ENCODE measurements at regions not wholly inside any gene's neighbourhood (a gene's known extent, or its start where the extent isn't known, plus 50 kb on each side); places are given as distances from the start of the nearest gene placed in this dataset.
"Not testable (repeated sequence)": the region's sequence is repeated elsewhere in the genome, so short reads cannot be mapped to it uniquely, and the experiment has no call there.

DNA sequence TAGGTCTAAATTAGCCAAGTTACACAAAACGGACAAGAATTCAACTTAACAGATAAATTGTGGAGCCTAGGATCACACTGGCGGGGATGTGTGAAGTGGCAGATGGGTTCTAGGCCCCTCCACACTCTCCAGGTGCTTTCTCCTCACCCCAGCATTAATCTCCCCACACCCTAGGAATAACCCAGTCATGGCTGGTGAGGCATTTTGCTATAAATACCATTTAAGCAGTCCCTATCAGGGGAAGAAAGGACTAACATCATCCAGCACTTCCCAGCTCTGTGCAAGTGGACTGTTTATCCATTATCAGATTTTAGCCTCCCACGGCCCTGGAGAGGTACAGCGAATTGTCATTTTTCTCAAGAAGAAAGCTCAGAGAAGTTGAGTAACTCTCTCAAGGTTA lies 154.9 kb downstream of the NUFIP1 start:
- no peak overlapping the region for H3K4me3 Mint-ChIP-seq

DNA sequence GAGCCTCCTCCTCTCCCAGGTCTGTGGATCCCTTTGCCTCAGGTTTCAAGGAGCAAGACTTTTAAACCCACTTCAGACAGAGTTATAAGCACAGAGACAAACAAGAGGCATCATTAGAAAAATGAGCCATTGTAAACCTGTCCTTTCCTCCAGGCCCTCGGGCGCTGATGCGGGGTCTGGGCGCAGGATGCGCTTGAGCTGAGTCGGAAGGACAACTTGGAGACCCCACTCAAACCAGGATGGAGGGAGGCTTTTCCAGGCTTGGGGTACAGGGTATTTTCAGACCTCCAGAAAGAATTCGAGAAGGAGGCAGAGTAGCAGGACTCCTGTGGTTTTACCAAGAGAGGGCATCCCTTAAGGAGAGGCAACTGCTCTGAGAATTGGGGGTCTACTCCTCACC lies 155.6 kb downstream of the NUFIP1 start:
- H3K36me3 Mint-ChIP-seq = no peaks in the 10 kb centered on the region
- H3K27ac Mint-ChIP-seq = no peak overlapping the region

More for the DNA sequence above, 154.9 kb downstream of the NUFIP1 start:
- Mint-ChIP-seq H3K4me1 (no peaks in the 10 kb centered on the region), H3K27me3 (peaks cover 8% of the 10 kb centered on the region), H3K36me3 (no peaks in the 10 kb centered on the region), H3K9me3 (peaks cover 1% of the 10 kb centered on the region), H3K27ac (no peak overlapping the region)
- ATAC-seq (ENCODE audit: low read depth) (no peak), DNase-seq (ENCODE audit: low spot score in 2 of 2) (no peak)

DNA sequence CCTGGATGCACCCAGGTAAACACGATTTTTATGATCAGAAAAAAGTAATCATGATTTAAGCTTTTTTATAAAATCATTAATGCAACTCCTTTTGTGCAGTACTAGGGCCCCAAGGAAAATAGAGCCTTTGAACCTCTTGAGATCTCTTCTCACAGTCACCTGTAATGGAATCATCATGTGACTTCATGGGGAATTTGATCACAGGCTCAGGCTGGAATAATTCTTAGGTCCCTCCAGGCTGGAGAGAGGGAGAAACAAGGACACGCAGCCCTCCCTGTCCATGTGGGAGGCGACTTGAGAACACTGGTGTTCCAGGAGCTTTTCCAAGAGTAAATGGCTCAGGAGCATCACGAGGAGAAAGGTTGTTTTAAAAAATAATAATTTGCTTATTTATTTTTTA lies 156.1 kb downstream of the NUFIP1 start:
- H3K4me3 Mint-ChIP-seq = no peak overlapping the region
- no peak for DNase-seq (ENCODE audit: low spot score in 2 of 2)

More for the DNA sequence above, 155.6 kb downstream of the NUFIP1 start:
- Mint-ChIP-seq H3K4me3 (no peak overlapping the region), H3K27me3 (peaks cover 8% of the 10 kb centered on the region), H3K4me1 (no peaks in the 10 kb centered on the region), H3K9me3 (peaks cover 1% of the 10 kb centered on the region)
- no peak for DNase-seq (ENCODE audit: low spot score in 2 of 2)
- no peak for ATAC-seq (ENCODE audit: low read depth)

DNA sequence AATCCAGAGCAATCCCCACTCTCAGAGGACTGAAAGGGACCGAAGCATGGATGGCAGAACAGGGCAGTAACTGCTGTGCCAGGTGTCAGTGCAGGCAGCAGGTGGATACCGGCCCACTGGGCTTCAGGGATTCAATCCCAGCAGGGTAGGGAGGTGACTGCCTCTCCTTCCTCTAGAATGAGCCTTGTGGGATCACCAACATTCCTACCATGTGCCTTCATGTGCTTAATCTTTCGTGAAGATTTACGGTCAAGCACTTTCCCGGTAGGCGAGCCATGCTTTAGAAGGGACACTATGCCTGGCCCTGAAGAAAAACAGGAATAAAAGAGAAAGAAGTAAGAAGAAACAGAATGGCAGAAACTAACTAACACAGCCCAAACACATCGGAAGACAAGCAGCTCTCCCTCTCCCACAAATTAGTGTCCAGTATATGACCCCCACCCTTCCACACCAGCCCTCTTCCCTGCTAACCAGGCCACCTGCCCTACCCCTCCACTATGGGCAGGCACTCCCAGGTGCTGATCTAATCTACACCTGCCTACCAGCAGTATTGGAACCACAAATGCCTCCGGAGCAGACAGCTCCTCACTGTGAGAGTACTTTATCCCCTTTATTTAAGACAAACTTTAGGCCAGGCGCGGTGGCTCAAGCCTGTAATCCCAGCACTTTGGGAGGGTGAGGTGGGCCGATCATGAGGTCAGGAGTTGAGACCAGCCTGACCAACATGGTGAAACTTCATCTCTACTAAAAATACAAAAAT lies 162.5 kb downstream of the NUFIP1 start:
- Mint-ChIP-seq H3K36me3 (no peaks in the 10 kb centered on the region), H3K27ac (no peak overlapping the region), H3K9me3 (peaks cover 1% of the 10 kb centered on the region), H3K4me1 (no peaks in the 10 kb centered on the region), H3K27me3 (peaks cover 4% of the 10 kb centered on the region), H3K4me3 (no peak overlapping the region)
- DNase-seq (ENCODE audit: low spot score in 2 of 2) (no peak), ATAC-seq (ENCODE audit: low read depth) (no peak)

More for the DNA sequence above, 156.1 kb downstream of the NUFIP1 start:
- no peaks in the 10 kb centered on the region for H3K4me1 Mint-ChIP-seq
- no peak for ATAC-seq (ENCODE audit: low read depth)
- peaks cover 8% of the 10 kb centered on the region for H3K27me3 Mint-ChIP-seq
- peaks cover 1% of the 10 kb centered on the region for H3K9me3 Mint-ChIP-seq
- no peak overlapping the region for H3K27ac Mint-ChIP-seq
- no peaks in the 10 kb centered on the region for H3K36me3 Mint-ChIP-seq

DNA sequence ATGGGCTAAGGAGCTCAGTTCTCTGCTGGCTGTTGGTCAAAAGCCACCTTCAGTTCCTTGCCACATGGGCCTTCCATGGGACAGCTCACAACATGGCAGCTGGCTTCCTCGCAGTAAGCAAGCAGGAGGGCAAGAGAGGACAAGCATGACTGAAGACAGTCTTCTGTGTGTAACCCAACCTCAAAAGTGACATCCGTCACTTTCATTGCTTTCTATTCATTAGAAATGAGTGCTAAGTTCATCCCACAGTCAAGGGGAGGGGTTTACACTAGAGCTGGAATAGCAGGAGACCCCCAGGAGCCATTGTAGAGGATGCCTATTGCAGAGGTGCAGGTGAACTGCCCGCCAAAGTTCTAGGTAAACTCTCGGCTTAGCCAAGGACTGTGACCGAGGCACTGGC lies 163.3 kb downstream of the NUFIP1 start:
- ATAC-seq (ENCODE audit: low read depth) (no peak), DNase-seq (ENCODE audit: low spot score in 2 of 2) (no peak)
- H3K4me3 Mint-ChIP-seq = no peak overlapping the region
- H3K27ac Mint-ChIP-seq = no peak overlapping the region
- no peaks in the 10 kb centered on the region for H3K36me3 Mint-ChIP-seq
- no peaks in the 10 kb centered on the region for H3K9me3 Mint-ChIP-seq
- no peaks in the 10 kb centered on the region for H3K4me1 Mint-ChIP-seq
- no peaks in the 10 kb centered on the region for H3K27me3 Mint-ChIP-seq

DNA sequence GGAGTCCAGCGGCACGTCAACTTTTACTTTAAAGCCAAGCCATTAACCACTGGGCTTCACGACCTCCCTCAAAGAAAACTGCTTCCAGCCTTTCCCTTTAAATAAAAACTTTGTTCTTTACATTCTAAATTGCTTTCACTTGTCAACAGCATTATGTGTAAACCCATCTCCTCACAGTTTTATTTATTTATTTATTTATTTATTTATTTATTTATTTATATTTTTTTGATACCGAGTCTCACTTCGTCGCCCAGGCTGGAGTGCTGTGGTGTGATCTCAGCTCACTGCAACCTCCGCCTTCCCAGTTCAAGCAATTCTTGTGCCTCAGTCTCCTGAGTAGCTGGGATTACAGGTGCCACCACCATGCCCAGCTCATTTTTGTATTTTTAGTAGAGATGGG lies 165.7 kb downstream of the NUFIP1 start:
- not testable (repeated sequence) for ATAC-seq (ENCODE audit: low read depth); H3K4me1 Mint-ChIP-seq; H3K27me3 Mint-ChIP-seq; H3K27ac Mint-ChIP-seq; H3K4me3 Mint-ChIP-seq; DNase-seq (ENCODE audit: low spot score in 2 of 2); H3K9me3 Mint-ChIP-seq; H3K36me3 Mint-ChIP-seq

DNA sequence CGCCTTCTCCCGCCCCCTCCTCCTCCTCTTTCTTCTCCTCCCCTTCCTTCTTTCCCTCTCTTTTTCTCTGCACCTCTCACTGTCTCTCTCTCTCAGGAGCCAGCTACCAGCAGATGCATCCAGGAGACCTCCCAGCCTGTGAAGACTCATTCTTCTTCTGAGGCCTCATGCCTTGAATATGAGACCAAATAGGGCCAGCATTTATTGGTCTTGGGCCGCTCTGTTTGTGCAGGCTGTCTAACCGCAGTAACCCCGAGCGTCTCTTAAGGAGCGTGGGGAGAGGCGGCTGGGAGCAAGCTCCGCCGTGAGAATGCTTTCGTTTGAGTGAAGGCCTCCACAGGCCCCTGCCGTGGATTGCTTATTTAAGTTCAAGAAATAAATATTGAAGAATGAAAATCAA lies 167.0 kb downstream of the NUFIP1 start:
- no peak overlapping the region for H3K27ac Mint-ChIP-seq
- H3K4me1 Mint-ChIP-seq = no peaks in the 10 kb centered on the region
- H3K36me3 Mint-ChIP-seq = no peaks in the 10 kb centered on the region
- no peaks in the 10 kb centered on the region for H3K9me3 Mint-ChIP-seq
- peaks cover 5% of the 10 kb centered on the region for H3K27me3 Mint-ChIP-seq
- H3K4me3 Mint-ChIP-seq = no peak overlapping the region
- DNase-seq (ENCODE audit: low spot score in 2 of 2) = no peak
- no peak for ATAC-seq (ENCODE audit: low read depth)

DNA sequence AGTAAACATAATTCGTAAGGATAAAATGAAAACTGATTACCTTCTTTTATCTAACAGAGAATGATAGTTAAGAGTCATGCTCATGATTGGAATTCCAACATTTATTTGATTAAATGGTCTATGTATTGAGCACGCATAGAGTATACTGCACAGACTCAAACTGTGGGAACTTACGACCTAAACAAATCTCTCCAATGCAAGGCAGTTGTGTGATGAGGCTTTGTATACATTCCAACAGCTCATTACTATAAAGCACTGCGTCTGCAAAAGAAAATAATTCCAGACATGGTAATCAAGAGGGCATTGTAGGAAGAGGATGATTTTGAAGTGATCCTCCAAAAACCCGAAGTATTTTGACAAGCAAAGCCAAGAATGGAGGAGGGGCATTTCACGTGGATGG lies 169.5 kb downstream of the NUFIP1 start:
- Mint-ChIP-seq H3K4me3 (no peak overlapping the region), H3K36me3 (no peaks in the 10 kb centered on the region), H3K27me3 (peaks cover 10% of the 10 kb centered on the region), H3K9me3 (no peaks in the 10 kb centered on the region), H3K27ac (no peak overlapping the region), H3K4me1 (no peaks in the 10 kb centered on the region)
- ATAC-seq (ENCODE audit: low read depth) (no peak), DNase-seq (ENCODE audit: low spot score in 2 of 2) (no peak)

DNA sequence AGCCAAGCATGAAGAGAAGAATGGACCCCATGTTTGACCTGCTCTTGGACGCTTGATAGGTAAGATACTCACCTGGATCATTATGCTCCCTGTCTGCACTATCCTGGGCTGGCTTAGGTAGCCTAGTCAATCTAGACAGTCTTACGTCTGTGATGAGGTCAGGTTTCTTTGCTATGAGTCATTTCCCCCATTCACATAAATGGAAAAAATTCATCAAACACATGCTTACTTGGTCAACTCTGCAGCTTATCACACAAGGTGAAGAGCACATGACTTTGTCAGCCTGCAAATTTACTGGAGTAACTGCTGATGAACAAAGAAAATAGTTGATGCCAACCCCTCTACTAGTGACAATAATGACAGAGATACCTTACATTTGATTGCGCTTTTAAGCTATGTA lies 170.0 kb downstream of the NUFIP1 start:
- ATAC-seq (ENCODE audit: low read depth) (no peak), DNase-seq (ENCODE audit: low spot score in 2 of 2) (no peak)

DNA sequence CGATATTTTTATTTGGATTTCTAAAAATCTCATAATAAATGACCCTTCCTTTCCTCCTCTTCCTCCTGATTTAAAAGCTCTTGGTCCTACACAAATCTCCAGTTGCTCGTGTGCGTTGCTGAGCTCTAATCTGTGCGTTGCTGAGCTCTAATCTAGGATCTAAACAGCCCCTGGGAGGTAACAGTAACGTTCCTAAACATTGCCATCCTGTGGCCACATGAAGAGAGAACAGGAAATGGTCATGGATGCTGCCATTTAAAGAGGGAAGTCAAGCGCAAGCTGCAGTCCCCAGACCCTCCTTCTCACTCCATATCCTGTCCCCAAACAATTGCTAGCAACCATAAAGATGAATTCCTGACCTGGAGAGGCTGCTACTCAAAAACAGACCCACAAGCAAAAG lies 170.8 kb downstream of the NUFIP1 start:
- H3K27ac Mint-ChIP-seq = no peak overlapping the region
- DNase-seq (ENCODE audit: low spot score in 2 of 2) (no peak), ATAC-seq (ENCODE audit: low read depth) (no peak)
- no peaks in the 10 kb centered on the region for H3K36me3 Mint-ChIP-seq
- peaks cover 11% of the 10 kb centered on the region for H3K27me3 Mint-ChIP-seq
- H3K4me3 Mint-ChIP-seq = no peak overlapping the region
- H3K9me3 Mint-ChIP-seq = no peaks in the 10 kb centered on the region
- H3K4me1 Mint-ChIP-seq = no peaks in the 10 kb centered on the region

More for the DNA sequence above, 170.0 kb downstream of the NUFIP1 start:
- no peak overlapping the region for H3K27ac Mint-ChIP-seq
- no peaks in the 10 kb centered on the region for H3K36me3 Mint-ChIP-seq
- H3K4me3 Mint-ChIP-seq = no peak overlapping the region
- H3K9me3 Mint-ChIP-seq = no peaks in the 10 kb centered on the region
- H3K4me1 Mint-ChIP-seq = no peaks in the 10 kb centered on the region
- H3K27me3 Mint-ChIP-seq = peaks cover 11% of the 10 kb centered on the region

DNA sequence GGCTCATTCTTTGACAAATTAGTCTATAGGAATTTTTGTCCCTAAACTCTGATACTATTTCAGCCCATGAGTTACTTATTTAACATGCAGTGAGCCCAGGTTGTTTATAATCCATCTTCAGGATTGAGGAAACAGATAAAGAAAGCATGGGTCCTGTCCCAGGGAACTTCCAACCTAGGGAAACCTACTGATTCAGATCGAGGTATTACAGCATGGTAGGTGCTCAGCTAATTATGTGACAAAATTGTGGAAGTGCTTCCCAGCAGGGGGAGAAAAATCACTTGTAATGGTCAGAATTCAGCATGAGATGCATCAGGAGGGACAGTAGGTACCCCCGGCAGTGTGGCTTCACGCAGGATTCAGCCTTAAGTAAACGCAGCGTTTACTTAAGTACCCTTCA lies 171.3 kb downstream of the NUFIP1 start:
- Mint-ChIP-seq H3K27me3 (peaks cover 11% of the 10 kb centered on the region), H3K9me3 (no peaks in the 10 kb centered on the region), H3K36me3 (no peaks in the 10 kb centered on the region), H3K27ac (no peak overlapping the region), H3K4me3 (no peak overlapping the region), H3K4me1 (no peaks in the 10 kb centered on the region)
- no peak for DNase-seq (ENCODE audit: low spot score in 2 of 2)
- ATAC-seq (ENCODE audit: low read depth) = no peak

DNA sequence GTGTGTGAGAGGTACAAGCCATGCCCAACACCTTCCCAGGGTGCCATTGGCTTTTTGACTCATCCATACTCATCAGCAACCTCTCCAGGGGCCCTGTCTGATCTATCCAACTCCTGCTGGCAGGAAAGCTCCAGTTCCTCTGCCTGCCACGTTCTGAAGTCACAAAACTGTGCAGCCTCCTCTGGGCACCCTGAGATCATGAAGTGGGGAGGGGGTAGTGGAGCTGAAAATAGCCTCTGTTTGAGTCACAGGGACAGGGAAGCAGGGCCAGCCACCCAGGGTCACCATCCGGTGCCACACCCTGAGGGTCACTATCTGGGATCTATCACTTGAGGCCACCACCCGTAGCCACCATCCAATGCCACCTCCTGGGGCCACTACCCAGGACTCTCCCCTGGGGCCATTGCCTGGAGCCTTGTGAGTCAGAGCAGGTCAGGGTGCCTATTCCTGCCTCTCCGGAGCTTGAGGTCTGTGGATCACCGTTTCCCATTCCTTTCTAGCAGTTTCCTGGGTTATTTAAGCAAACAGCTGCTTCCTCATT lies 172.1 kb downstream of the NUFIP1 start:
- no peak for DNase-seq (ENCODE audit: low spot score in 2 of 2)

DNA sequence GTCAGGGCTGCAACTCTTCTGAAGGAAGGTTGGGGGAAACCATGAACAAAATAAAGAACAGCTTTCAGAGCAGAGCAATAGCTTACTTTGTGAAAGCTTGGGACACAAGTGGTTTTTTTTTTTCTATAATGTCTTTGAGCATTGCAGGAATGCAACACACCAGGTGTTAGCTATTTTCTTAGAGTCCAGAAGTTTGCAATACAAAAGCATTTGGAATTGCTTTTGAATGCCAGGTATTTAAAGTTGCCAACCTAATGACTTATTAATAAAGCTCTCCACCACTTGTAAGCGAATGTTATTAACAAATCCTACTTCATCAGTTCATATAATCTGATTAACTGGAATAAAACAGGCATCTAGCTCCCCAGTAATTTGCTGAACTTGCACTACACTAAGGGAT lies 172.6 kb downstream of the NUFIP1 start:
- Mint-ChIP-seq H3K9me3 (no peaks in the 10 kb centered on the region), H3K27me3 (peaks cover 11% of the 10 kb centered on the region), H3K27ac (no peak overlapping the region), H3K4me3 (no peak overlapping the region), H3K4me1 (no peaks in the 10 kb centered on the region), H3K36me3 (no peaks in the 10 kb centered on the region)
- ATAC-seq (ENCODE audit: low read depth) (no peak), DNase-seq (ENCODE audit: low spot score in 2 of 2) (no peak)

More for the DNA sequence above, 172.1 kb downstream of the NUFIP1 start:
- Mint-ChIP-seq H3K27me3 (peaks cover 11% of the 10 kb centered on the region), H3K4me3 (no peak overlapping the region), H3K4me1 (no peaks in the 10 kb centered on the region), H3K36me3 (no peaks in the 10 kb centered on the region), H3K27ac (no peak overlapping the region), H3K9me3 (no peaks in the 10 kb centered on the region)
- no peak for ATAC-seq (ENCODE audit: low read depth)

DNA sequence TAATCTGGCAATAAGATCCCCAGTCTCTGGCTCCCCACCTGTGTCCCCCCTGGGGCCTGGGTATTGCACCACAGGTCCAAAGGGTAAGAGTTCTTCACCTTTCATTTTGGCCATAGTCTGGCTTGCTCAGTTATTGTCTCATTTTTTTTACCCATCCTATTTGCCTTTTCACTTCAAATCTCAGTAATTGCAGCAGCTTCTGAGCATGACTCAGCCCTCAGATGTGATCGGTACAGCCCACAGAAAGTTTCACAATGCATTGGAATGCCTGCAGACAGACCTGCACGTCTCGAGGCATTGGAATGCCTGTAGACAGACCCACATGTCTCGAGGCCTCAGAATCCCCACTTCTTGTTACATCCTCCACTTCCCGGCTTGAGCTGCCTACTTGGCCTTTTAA lies 173.6 kb downstream of the NUFIP1 start:
- Mint-ChIP-seq H3K27ac (no peak overlapping the region), H3K27me3 (peaks cover 11% of the 10 kb centered on the region), H3K9me3 (no peaks in the 10 kb centered on the region), H3K36me3 (no peaks in the 10 kb centered on the region), H3K4me1 (no peaks in the 10 kb centered on the region), H3K4me3 (no peak overlapping the region)
- no peak for DNase-seq (ENCODE audit: low spot score in 2 of 2)
- ATAC-seq (ENCODE audit: low read depth) = no peak

DNA sequence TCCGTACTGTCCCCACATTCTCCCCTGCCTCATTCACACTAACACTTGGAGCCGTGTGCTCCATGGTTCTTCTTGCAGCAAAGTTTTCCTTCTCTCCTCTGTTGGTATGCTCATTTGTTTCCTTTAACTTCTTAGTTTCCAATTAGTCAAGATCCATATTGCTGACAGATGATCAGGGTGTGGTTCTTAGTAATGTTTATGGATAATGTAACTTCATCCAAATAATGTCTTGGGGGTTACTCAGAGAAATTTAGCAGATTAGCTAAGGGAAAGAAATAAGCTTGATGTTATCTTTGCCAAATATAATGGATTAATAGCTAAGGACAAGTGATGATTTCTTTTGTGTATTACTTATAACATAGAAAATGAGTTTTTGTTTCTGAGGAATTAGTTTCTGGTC lies 174.4 kb downstream of the NUFIP1 start:
- DNase-seq (ENCODE audit: low spot score in 2 of 2) = no peak
- Mint-ChIP-seq H3K9me3 (no peaks in the 10 kb centered on the region), H3K27ac (no peak overlapping the region), H3K4me3 (no peak overlapping the region), H3K36me3 (no peaks in the 10 kb centered on the region), H3K27me3 (peaks cover 11% of the 10 kb centered on the region), H3K4me1 (no peaks in the 10 kb centered on the region)
- no peak for ATAC-seq (ENCODE audit: low read depth)
